OCI-LY7 (cell line): ENCODE measurements at regions not wholly inside any gene's neighbourhood (a gene's known extent, or its start where the extent isn't known, plus 50 kb on each side); places are given as distances from the start of the nearest gene placed in this dataset.

Experiments used
- CTCF ChIP-seq: fragments of 200-600 bp; sonication (generic); conservative IDR thresholded peaks from 2 replicates; pipeline ENCODE4 v1.5.1; 2014; ENCODE audit warnings: mild to moderate bottlenecking, antibody characterized with exemption, low read length, moderate library complexity, mixed read lengths
- EZH2phosphoT487 ChIP-seq: fragments of 200-600 bp; sonication (generic); IDR thresholded peaks from 2 replicates; pipeline ENCODE4 v1.6.1; 2018; ENCODE audit warnings: low read depth, borderline replicate concordance, mild to moderate bottlenecking, mixed run types, antibody characterized with exemption, low read length, moderate library complexity, mixed read lengths

GRCh38 chr12:46901464-46902205, 75.8 kb upstream of the SLC38A4 start:
- TF ChIP-seq CTCF (no peak), EZH2phosphoT487 (no peak)
